Endodermal cell (in vitro differentiated cells): ENCODE measurements at regions not wholly inside any gene's neighbourhood (a gene's known extent, or its start where the extent isn't known, plus 50 kb on each side); places are given as distances from the start of the nearest gene placed in this dataset.

Experiments
- DNase-seq: peaks from one replicate; pipeline ENCODE4 v3.0.0-alpha.2; 2017
- H3K27ac ChIP-seq: 2 replicates; pipeline ENCODE4 v1.5.1; 2013; ENCODE audit warnings: mild to moderate bottlenecking, low read depth, low read length, moderate library complexity
- H3K27me3 ChIP-seq: 2 replicates; pipeline ENCODE4 v1.6.1; 2013; ENCODE audit warnings: mild to moderate bottlenecking, low read length, moderate library complexity; ENCODE audit not compliant: insufficient read depth, control insufficient read depth, poor library complexity, severe bottlenecking
- H3K36me3 ChIP-seq: 2 replicates; pipeline ENCODE4 v1.7.0; 2013; ENCODE audit warnings: mild to moderate bottlenecking, low read length, moderate library complexity; ENCODE audit not compliant: control insufficient read depth, insufficient read depth
- H3K4me1 ChIP-seq: one replicate; pipeline ENCODE4 v1.7.0; 2013; ENCODE audit warnings: low read length; ENCODE audit not compliant: control insufficient read depth, insufficient read depth
- H3K4me3 ChIP-seq: 2 replicates; pipeline ENCODE4 v1.5.1; 2013; ENCODE audit warnings: mild to moderate bottlenecking, low read length, moderate library complexity
- H3K9ac ChIP-seq: 2 replicates; pipeline ENCODE4 v1.6.1; 2013; ENCODE audit warnings: mild to moderate bottlenecking, low read length, moderate library complexity; ENCODE audit not compliant: poor library complexity, severe bottlenecking; ENCODE audit errors: extremely low read depth
- H3K9me3 ChIP-seq: 2 replicates; pipeline ENCODE4 v1.6.1; 2013; ENCODE audit warnings: mild to moderate bottlenecking, low read length, moderate library complexity; ENCODE audit not compliant: control insufficient read depth
- H3K27ac Mint-ChIP-seq: 2 replicates; pipeline ENCODE4 v1.8.0; 2020; ENCODE audit warnings: mixed read lengths
- H3K27me3 Mint-ChIP-seq: 2 replicates; pipeline ENCODE4 v1.8.0; 2021; ENCODE audit warnings: mild to moderate bottlenecking, mixed read lengths; ENCODE audit not compliant: insufficient read depth
- H3K36me3 Mint-ChIP-seq: 2 replicates; pipeline ENCODE4 v1.8.0; 2020; ENCODE audit warnings: low read depth, mixed read lengths
- H3K4me1 Mint-ChIP-seq: 2 replicates; pipeline ENCODE4 v1.8.0; 2020; ENCODE audit warnings: mixed read lengths
- H3K4me3 Mint-ChIP-seq: 2 replicates; pipeline ENCODE4 v1.8.0; 2020; ENCODE audit warnings: mild to moderate bottlenecking, moderate library complexity, mixed read lengths
- H3K9me3 Mint-ChIP-seq: 2 replicates; pipeline ENCODE4 v1.8.0; 2020; ENCODE audit warnings: mild to moderate bottlenecking, mixed read lengths
- WGBS, 2 experiments: methylation state at CpG; one replicate each; pipeline versions ENCODE4 v1.1.5 to v1.1.7; 2013; ENCODE audit warnings: missing lambda C conversion rate in 2 of 2, mixed read lengths in 1 of 2; ENCODE audit not compliant: insufficient coverage in 1 of 2, insufficient read length in 1 of 2; 5-methylcytosine and 5-hydroxymethylcytosine counted together
- TF ChIP-seq, protein P1 (sequence below): fragments of 200-600 bp; sonication (generic); conservative IDR thresholded peaks from 2 replicates; pipeline ENCODE4 v1.5.0; 2021; ENCODE audit warnings: antibody characterized with exemption, mild to moderate bottlenecking

DNA sequence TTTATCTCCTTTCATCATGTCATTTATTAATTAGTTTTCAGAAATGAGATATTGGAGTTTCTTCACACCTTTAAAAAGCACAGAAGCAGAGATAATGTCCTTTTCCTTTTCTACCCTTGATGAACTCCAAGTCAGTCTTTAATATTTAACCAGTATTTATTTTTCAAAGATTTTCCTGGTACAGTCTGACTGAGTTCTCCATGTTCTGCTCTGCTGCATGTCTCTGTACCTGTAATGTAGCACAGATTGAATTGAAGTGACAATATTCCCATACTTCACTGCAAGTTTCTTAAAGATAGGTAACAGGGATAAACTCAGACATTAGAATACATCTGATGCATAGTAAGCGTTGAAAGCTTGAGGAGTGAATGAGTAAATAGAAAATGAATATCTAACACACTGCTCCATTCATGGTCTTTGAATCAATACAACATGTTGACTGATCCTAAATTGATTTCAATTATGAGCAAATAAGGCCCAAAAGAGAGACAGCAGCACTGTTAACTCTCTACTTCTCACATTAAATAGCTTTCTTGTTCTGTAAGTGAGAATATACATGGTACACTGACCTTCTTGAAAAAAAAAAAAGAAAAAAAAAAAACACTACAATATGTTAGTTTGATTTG lies 1323.6 kb upstream of the PRR20A start:
- peaks cover 13% of the 10 kb centered on the region for H3K9me3 Mint-ChIP-seq
- H3K36me3 ChIP-seq, result no peaks in the 10 kb centered on the region
- WGBS, 2 experiments, result no CpG with 5 or more reads among the region's 1 CpG
- H3K27ac Mint-ChIP-seq, result no peak overlapping the region
- no peaks in the 10 kb centered on the region for H3K4me1 Mint-ChIP-seq
- no peaks in the 10 kb centered on the region for H3K27me3 ChIP-seq
- no peak overlapping the region for H3K4me3 Mint-ChIP-seq
- H3K27ac ChIP-seq, result no peak overlapping the region
- DNase-seq, result no peak
- H3K9me3 ChIP-seq, result peaks cover 6% of the 10 kb centered on the region
- no peak overlapping the region for H3K4me3 ChIP-seq
- no peaks in the 10 kb centered on the region for H3K4me1 ChIP-seq
- no peaks in the 10 kb centered on the region for H3K36me3 Mint-ChIP-seq
- TF ChIP-seq, protein P1, sequence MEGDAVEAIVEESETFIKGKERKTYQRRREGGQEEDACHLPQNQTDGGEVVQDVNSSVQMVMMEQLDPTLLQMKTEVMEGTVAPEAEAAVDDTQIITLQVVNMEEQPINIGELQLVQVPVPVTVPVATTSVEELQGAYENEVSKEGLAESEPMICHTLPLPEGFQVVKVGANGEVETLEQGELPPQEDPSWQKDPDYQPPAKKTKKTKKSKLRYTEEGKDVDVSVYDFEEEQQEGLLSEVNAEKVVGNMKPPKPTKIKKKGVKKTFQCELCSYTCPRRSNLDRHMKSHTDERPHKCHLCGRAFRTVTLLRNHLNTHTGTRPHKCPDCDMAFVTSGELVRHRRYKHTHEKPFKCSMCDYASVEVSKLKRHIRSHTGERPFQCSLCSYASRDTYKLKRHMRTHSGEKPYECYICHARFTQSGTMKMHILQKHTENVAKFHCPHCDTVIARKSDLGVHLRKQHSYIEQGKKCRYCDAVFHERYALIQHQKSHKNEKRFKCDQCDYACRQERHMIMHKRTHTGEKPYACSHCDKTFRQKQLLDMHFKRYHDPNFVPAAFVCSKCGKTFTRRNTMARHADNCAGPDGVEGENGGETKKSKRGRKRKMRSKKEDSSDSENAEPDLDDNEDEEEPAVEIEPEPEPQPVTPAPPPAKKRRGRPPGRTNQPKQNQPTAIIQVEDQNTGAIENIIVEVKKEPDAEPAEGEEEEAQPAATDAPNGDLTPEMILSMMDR, result no peak
- no peak overlapping the region for H3K9ac ChIP-seq
- no peaks in the 10 kb centered on the region for H3K27me3 Mint-ChIP-seq

DNA sequence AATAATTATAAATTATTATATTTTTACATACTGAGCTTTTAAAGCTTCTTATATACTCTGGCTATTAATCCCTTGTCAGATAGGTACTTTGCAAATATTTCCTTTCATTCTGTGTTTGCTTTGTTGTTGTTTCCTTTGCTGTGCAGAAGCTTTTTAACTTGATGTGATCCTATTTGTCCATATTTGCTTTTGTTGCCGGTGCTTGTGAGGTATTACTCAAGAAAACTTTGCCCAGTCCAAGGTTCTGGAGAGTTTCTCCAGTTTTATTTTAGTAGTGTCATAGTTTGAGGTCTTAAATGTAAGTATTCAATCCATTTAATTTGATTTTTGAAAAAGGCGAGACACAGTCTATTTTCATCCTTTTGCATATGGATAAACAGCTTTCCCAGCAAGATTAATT lies 1319.9 kb upstream of the PRR20A start:
- no peaks in the 10 kb centered on the region for H3K27me3 Mint-ChIP-seq
- Histone ChIP-seq H3K4me1 (no peaks in the 10 kb centered on the region), H3K36me3 (no peaks in the 10 kb centered on the region), H3K9me3 (no peaks in the 10 kb centered on the region), H3K27ac (no peak overlapping the region), H3K27me3 (no peaks in the 10 kb centered on the region), H3K4me3 (no peak overlapping the region), H3K9ac (no peak overlapping the region)
- no peak overlapping the region for H3K4me3 Mint-ChIP-seq
- DNase-seq, result no peak
- no peaks in the 10 kb centered on the region for H3K4me1 Mint-ChIP-seq
- 89 to 95% methylated on average over 1 to 2 of the region's 2 CpGs for WGBS, 2 experiments
- H3K9me3 Mint-ChIP-seq, result peaks cover 3% of the 10 kb centered on the region
- TF ChIP-seq, protein P1, result no peak
- no peak overlapping the region for H3K27ac Mint-ChIP-seq
- no peaks in the 10 kb centered on the region for H3K36me3 Mint-ChIP-seq

DNA sequence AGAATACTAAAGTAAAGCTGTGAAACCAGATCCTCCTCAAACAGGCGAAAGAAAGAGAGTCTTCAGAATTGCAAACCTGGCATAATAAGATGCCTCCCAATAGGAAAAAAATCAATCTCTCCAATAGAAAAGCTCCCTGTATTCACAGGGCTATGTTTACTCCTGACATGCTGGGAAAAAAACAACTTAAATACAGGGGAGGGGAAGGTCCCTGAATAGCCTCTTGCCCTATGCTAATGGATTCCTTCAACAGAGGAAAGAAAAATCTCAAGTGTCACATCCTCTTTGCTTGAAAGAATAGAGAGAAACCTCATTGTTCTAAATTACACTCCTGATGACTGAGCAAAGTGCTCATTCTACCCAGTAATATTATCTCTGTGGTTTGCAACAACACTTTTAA lies 1271.1 kb upstream of the PRR20A start:
- Mint-ChIP-seq H3K9me3 (peaks cover 44% of the 10 kb centered on the region), H3K4me1 (no peaks in the 10 kb centered on the region), H3K27me3 (no peaks in the 10 kb centered on the region), H3K4me3 (no peak overlapping the region), H3K27ac (no peak overlapping the region), H3K36me3 (peaks cover 9% of the 10 kb centered on the region)
- Histone ChIP-seq H3K9ac (no peak overlapping the region), H3K4me1 (no peaks in the 10 kb centered on the region), H3K9me3 (peaks cover 47% of the 10 kb centered on the region), H3K36me3 (no peaks in the 10 kb centered on the region), H3K4me3 (no peak overlapping the region), H3K27ac (no peak overlapping the region), H3K27me3 (no peaks in the 10 kb centered on the region)
- TF ChIP-seq, protein P1, result no peak
- no peak for DNase-seq
- 94% methylated on average over 1 of the region's 1 CpG; no CpG with 5 or more reads in 1 of the 2 experiments for WGBS, 2 experiments
